ENCODE measurements at regions not wholly inside any gene's neighbourhood (a gene's known extent, or its start where the extent isn't known, plus 50 kb on each side); places are given as distances from the start of the nearest gene placed in this dataset.

DNA sequence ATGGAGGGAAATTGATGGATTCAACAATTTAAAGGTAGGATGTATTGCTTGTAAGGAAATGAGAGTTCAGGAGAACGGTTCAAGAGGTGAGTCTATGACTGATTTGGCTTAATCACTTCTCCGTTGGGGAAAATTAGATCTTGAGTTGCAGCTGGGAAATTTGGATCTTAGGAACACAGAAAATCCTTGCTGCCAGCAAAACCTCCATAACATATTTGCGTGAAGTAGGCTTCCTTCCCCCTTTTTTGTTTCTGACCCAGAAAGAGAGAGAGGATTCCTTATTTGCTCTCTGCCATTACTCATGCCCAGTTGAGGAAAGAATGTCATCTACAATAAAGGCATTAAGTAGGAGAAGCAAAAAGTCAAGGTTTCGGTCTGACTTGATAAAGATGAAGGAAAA lies 73.5 kb upstream of the PDC start:
- no peak overlapping the region for H3K27ac Mint-ChIP-seq

DNA sequence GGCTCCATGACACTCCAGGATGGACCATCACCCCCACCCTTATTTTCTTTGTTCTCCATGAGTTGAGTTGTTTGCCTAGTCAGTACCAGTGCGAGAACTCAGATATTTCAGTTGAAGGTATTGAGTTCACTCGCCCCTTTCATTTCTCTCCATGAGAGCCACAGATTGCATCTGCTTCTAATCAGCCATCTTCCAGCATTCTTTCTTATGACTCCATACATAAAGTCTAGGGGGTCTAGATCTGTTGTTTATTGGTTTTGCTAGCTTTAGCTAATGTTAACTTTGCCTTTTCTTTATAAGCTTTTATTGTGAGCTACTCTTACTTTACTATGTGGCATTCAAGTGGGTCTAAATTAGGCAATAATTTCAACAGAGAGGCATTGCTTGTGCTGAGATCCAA lies 71.6 kb upstream of the PDC start:
- intact Hi-C loops (cut with micrococcal nuclease), result no loop called here
- no peaks in the 10 kb centered on the region for H3K9me3 Mint-ChIP-seq
- H3K4me3 Mint-ChIP-seq, result no peak overlapping the region
- peaks cover 21% of the 10 kb centered on the region for H3K4me1 Mint-ChIP-seq (ENCODE audit: low read depth)
- no peak overlapping the region for H3K27ac Mint-ChIP-seq
- no peaks in the 10 kb centered on the region for H3K27me3 Mint-ChIP-seq
- H3K36me3 Mint-ChIP-seq (ENCODE audit: low read depth), result no peaks in the 10 kb centered on the region

More for the DNA sequence above, 73.5 kb upstream of the PDC start:
- H3K4me3 Mint-ChIP-seq, result no peak overlapping the region
- H3K4me1 Mint-ChIP-seq (ENCODE audit: low read depth), result peaks cover 21% of the 10 kb centered on the region
- H3K9me3 Mint-ChIP-seq, result no peaks in the 10 kb centered on the region
- H3K36me3 Mint-ChIP-seq (ENCODE audit: low read depth), result no peaks in the 10 kb centered on the region
- intact Hi-C loops (cut with micrococcal nuclease), result no loop called here
- no peaks in the 10 kb centered on the region for H3K27me3 Mint-ChIP-seq

DNA sequence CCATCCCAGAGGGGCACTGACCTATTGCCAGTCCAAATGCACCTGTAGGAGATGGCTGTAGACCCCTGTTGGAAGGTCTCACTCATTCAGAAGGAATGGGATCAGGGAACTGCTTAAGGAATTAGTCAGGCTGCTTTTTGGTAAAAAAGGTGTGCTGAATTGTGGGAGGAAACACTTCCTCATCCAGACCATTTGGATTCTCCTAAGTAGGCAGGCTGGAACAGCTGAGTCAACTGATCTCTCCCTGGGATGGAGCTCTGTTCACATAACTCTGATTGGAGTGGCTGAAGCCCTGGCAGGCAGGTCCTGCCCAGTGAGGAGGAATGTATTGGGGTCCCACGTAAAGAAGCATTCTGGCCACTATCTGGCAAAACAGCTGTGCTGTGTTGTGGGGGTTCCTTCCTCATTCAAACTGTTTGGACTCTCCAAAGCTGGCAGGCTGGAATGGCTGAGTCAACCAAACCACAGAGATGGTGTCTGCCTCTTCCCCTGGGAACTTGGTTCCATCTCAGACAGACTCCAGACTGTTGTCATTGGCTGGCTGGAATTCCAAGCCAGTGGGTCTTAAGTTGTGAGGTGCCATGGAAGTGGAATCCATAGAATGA lies 70.7 kb upstream of the PDC start:
- Mint-ChIP-seq H3K27me3 (no peaks in the 10 kb centered on the region), H3K27ac (no peak overlapping the region), H3K4me3 (no peak overlapping the region), H3K4me1 (ENCODE audit: low read depth) (peaks cover 17% of the 10 kb centered on the region), H3K9me3 (no peaks in the 10 kb centered on the region), H3K36me3 (ENCODE audit: low read depth) (no peaks in the 10 kb centered on the region)
- intact Hi-C loops (cut with micrococcal nuclease), result no loop called here

DNA sequence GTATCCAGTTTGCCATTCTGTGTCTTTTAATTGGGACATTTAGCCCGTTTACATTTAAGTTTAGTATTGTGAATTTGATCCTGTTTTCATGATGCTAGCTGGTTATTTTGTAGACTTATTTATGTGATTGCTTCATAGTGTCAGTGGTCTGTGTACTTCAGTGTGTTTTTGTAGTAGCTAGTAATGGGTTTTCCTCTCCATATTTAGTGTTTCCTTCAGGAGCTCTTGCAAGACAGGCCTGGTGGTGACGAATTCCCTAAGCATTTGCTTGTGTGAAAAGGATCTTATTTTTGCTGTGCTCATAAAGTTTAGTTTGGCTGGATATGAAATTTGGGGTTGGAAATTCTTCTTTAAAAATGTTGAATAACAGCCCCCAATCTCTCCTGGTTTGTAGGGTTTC lies 69.2 kb upstream of the PDC start:
- Mint-ChIP-seq H3K27me3 (no peaks in the 10 kb centered on the region), H3K27ac (no peak overlapping the region), H3K4me3 (no peak overlapping the region), H3K9me3 (peaks cover 10% of the 10 kb centered on the region), H3K36me3 (ENCODE audit: low read depth) (no peaks in the 10 kb centered on the region), H3K4me1 (ENCODE audit: low read depth) (peaks cover 10% of the 10 kb centered on the region)
- intact Hi-C loops (cut with micrococcal nuclease), result no loop called here

- Mint-ChIP-seq H3K27ac (no peak overlapping the region), H3K27me3 (no peaks in the 10 kb centered on the region), H3K4me3 (no peak overlapping the region), H3K4me1 (ENCODE audit: low read depth) (no peaks in the 10 kb centered on the region), H3K9me3 (peaks cover 37% of the 10 kb centered on the region), H3K36me3 (ENCODE audit: low read depth) (no peaks in the 10 kb centered on the region)
- intact Hi-C loops (cut with micrococcal nuclease), result no loop called here
Measured at GRCh38 chr1:186519982-186520381, 59.1 kb upstream of the PDC start.

GRCh38 chr1:186518822-186519381 lies 58.0 kb upstream of the PDC start:
- Mint-ChIP-seq H3K27ac (no peak overlapping the region), H3K4me1 (ENCODE audit: low read depth) (no peaks in the 10 kb centered on the region), H3K4me3 (no peak overlapping the region), H3K36me3 (ENCODE audit: low read depth) (no peaks in the 10 kb centered on the region), H3K9me3 (peaks cover 27% of the 10 kb centered on the region), H3K27me3 (no peaks in the 10 kb centered on the region)
- intact Hi-C loops (cut with micrococcal nuclease), result no loop called here

GRCh38 chr1:186518395-186518794 lies 57.5 kb upstream of the PDC start:
- intact Hi-C loops (cut with micrococcal nuclease), result no loop called here
- Mint-ChIP-seq H3K27me3 (no peaks in the 10 kb centered on the region), H3K4me3 (no peak overlapping the region), H3K36me3 (ENCODE audit: low read depth) (no peaks in the 10 kb centered on the region), H3K4me1 (ENCODE audit: low read depth) (no peaks in the 10 kb centered on the region), H3K27ac (no peak overlapping the region), H3K9me3 (peaks cover 22% of the 10 kb centered on the region)

GRCh38 chr1:186514367-186514766 lies 53.5 kb upstream of the PDC start:
- Mint-ChIP-seq H3K27me3 (no peaks in the 10 kb centered on the region), H3K9me3 (peaks cover 14% of the 10 kb centered on the region), H3K4me3 (no peak overlapping the region), H3K27ac (no peak overlapping the region), H3K36me3 (ENCODE audit: low read depth) (no peaks in the 10 kb centered on the region), H3K4me1 (ENCODE audit: low read depth) (peaks cover 22% of the 10 kb centered on the region)
- intact Hi-C loops (cut with micrococcal nuclease), result no loop called here

- H3K4me3 Mint-ChIP-seq, result no peak overlapping the region
- no peaks in the 10 kb centered on the region for H3K27me3 Mint-ChIP-seq
- no peaks in the 10 kb centered on the region for H3K36me3 Mint-ChIP-seq (ENCODE audit: low read depth)
- H3K9me3 Mint-ChIP-seq, result peaks cover 19% of the 10 kb centered on the region
- intact Hi-C loops (cut with micrococcal nuclease), result no loop called here
- no peak overlapping the region for H3K27ac Mint-ChIP-seq
- peaks cover 22% of the 10 kb centered on the region for H3K4me1 Mint-ChIP-seq (ENCODE audit: low read depth)
Measured at GRCh38 chr1:186513526-186513925, 52.6 kb upstream of the PDC start.

- Mint-ChIP-seq H3K27me3 (no peaks in the 10 kb centered on the region), H3K9me3 (peaks cover 19% of the 10 kb centered on the region), H3K4me3 (no peak overlapping the region), H3K36me3 (ENCODE audit: low read depth) (no peaks in the 10 kb centered on the region), H3K27ac (peak overlapping the region; percentile 78), H3K4me1 (ENCODE audit: low read depth) (peaks cover 22% of the 10 kb centered on the region)
- intact Hi-C loops (cut with micrococcal nuclease), result no loop called here
Measured at GRCh38 chr1:186512698-186513457, 52.0 kb upstream of the PDC start.

GRCh38 chr1:186511761-186512637 lies 51.1 kb upstream of the PDC start:
- Mint-ChIP-seq H3K36me3 (ENCODE audit: low read depth) (no peaks in the 10 kb centered on the region), H3K4me1 (ENCODE audit: low read depth) (peaks cover 22% of the 10 kb centered on the region), H3K4me3 (peak overlapping the region; percentile 24), H3K9me3 (peaks cover 19% of the 10 kb centered on the region), H3K27me3 (no peaks in the 10 kb centered on the region), H3K27ac (peak overlapping the region; percentile 78)
- intact Hi-C loops (cut with micrococcal nuclease), result no loop called here

All from dendritic cell treated with granulocyte-macrophage colony-stimulating factor and Interleukin-4, amounts not matched to agents 40 ng/mL and 50 ng/mL, for 4 days (primary cell).